Kidney glomerular epithelial cell (primary cell): ENCODE measurements at regions not wholly inside any gene's neighbourhood (a gene's known extent, or its start where the extent isn't known, plus 50 kb on each side); places are given as distances from the start of the nearest gene placed in this dataset.

Source experiments
- DNase-seq: peaks from one replicate; lab custom pipeline; 2025; lab: John Stamatoyannopoulos, UW

DNA sequence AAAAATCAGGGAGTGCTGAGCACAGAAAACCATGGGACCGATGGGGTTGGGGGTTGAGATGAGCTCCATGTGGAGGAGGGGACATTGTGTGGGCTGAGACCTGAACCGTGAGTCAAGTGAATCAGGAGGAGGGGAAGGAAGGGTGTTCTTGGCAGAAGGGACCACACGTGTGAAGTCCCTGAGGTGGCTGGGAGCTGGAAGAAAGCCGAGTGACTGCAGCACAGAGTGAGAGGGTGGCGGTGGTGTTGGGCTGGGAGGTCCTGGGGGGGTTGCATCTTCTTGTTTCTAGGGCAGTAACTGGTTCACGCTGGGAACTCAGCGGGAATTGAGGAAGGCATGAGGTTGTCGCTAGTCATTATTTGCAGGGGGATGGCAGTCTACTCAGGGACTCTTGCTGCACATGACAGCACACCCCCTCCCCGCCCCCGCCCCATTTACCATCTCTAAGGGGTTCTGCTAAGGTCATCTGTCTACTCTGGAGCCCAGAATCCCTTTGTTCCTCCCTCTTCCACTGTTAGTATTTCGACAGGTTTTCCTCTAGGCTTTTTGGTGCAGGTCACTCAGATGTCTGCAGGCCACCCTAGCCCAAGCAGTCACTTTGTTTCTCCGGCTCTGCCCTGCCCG lies 254.3 kb downstream of the TLE3 start:
- DNase-seq = no peak

DNA sequence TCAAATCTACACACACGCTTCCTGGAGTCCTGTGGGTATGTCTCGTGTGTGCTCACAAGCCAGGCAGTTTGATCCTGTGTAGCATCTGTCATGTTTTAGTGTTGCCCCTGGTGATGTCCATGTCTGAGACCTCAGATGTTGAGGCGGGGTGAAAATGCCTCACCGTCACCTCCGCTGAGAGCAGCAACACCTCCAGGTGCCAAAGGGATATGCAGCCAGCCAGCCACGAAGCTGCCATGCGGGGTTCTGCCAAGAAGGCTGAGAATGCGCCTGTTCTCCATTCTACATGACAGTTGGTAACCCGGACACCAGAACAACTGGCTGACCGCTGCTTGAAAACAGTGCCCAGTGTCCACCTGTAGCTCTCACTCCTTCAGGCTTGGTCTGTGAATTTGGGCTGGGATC lies 253.8 kb downstream of the TLE3 start:
- DNase-seq = no peak

DNA sequence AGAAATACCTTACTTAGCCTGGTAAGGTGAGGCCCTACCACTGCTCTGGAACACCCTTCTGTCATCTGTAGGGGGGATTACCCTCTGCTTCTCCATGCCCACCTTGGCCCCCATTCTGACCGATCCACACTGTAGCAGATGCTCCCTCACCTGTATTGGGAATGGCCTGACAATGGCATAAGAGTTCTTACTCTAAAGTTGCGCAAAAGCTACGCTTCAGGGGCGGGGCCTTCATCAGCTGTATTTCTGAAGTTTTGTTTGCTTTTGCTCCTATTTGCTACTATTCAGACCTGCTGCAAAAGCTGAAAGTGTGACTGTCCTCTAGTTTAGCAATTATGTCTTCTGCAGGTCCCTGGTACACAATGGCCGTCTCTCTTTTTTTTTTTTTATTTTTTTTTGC lies 252.6 kb downstream of the TLE3 start:
- DNase-seq = no peak

DNA sequence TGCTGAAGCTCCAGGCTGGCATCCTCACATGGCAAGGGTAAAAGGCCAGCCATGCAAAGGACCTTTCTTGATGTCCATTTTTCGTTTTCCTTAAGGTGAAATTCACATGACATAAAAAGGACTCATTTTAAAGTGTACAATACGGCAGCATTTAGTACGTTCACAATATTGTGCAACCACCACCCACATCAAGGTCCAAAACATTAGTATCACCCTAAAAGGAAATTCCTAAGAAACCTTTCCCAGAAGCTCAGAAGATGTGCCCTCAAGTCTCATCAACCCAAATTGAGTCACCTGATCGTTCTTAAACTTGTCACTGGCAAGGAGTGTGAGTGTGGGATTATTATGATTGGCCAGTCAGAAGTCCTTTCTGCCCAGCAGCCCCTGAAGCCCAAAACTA lies 250.1 kb downstream of the TLE3 start:
- DNase-seq = no peak

DNA sequence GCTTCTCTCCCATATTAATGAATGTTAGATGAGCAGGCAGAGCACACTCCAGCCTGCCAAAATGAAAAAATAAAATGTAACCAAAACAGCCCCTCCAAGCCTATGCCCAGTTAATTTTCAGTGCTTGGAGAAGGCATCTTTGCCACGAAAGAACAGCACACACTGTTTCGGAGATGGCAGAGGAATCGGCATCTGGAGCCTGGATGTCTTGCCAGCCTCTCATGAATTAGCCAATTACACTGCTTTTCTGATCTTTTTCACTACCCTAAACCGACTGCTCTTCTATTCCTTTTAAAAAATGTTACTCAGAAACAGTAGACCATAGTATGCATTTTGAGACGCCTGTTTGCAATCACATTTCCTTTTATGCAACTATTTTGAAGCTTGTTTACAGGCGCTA lies 249.6 kb downstream of the TLE3 start:
- no peak for DNase-seq

DNA sequence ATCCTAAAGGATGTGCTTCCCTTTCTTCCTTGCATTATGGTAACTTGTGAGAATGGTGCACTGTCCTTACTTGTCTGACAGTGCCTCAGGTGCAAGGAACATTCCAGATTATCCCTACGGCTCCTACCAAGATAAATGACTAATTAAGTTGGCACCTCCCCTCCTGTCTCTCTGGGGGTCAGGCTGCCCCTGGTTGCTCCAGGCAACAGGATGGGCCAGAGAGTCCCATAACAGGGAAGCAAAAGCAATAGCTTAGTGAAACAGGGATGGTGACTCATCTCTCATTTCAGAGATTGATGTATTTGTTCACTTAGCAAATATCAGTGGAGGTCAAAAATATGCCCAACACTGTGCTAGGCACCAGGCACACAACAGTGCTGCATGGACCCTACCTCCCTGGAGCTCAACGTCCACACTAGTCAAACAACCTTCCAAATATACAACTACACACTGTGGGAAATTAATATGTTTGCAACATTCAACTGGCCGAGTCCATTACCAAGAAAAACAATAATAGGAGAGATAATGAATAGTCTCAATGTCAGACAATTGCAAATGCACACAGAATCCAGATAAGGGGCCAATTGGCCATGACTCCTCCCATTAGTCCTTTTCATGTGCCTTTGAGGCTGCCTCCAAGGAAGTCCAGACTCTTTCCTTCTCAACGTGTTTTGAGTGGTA lies 249.0 kb downstream of the TLE3 start:
- DNase-seq = no peak

DNA sequence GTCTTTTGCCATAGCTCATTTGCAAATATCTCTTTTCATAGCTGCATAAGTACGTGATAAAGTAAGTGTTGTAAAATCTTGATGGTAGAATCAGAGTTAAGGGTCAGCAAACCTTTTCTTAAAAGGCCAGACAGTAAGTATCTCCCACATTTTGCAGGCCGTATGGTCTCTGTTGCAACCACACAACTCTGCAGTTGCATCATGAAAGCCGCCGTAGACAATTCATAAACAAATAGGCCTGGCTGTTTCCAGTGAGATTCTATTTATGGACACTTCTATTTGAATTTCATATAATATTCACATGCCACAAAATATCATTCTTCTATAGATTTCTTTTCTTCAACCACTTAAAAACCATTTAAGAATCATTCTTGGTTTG lies 248.5 kb downstream of the TLE3 start:
- DNase-seq = no peak

DNA sequence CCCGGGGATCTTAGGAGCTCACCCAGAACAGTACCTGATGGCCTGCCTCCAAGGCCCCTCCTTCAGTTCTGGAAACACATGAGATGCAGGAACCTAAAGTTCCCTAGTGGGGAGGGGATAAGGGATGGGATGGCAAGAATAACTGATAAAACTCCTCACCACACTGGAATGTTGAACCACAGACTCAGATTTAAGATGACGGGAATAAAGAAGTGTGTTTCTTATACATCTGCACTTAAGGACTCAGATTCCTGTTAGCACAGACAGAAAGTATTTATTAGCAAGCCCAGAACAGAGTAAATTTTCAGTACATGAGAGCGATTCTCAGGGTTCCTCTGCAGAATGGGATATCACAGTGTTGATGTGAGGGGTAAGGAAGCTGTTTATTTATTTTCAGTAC lies 245.2 kb downstream of the TLE3 start:
- DNase-seq = no peak

DNA sequence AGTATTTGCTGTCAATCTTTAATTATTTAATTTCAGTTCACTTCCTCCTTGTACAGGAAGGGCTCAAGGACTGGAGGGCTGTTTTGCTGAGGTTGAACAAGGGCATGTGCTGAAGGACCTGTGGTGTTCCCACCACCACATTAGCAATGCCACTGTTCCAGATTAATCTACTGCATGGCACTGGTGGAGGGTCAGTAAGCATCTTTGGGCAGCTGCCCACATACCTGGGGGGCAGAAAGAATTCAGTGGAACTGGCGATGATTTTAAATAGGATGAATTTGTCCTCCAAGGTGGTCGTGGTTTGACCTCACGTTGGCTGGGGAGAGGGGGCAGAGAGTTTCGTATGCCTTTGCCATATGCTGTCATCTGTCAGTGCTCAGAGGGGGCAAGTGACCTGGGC lies 244.8 kb downstream of the TLE3 start:
- peak; percentile 30 for DNase-seq

DNA sequence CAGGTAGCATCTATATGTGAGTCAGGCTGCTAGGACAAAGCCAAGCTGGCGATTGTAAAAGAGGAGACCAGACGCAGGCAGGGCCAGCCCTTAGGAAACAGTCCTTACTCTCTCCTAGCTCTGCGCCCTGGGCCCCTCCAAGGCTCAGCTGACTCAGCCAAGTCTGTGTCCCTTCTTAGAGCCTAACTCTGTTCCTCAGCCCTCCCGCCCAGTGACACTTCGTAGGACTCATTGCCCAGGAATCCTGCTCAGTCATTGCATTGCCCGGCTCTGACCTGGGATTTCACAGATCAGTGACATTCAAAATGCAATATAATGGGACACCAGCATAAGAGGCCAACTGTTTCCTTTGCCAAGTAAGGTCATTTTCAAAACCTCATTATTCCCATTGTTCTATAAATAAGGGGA lies 244.2 kb downstream of the TLE3 start:
- DNase-seq = peak; percentile 79

DNA sequence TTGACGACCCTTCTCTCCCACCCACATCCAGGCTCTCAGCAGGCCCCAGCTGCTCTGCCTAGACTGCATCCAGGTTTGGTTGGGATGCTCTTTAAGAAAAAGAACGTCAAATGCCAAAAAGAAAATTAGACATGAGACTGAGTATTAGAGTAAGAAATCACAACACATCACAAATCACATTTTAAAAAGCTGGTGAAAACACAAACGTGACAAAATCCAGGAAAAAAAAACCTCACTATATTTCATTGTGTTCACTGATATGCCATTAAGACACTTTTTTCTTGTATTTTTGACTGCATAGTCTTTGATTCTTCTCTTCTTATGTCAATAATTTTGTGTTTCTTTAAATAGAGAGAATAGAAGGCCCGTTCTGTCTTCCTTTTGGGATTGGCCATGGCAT lies 243.7 kb downstream of the TLE3 start:
- DNase-seq = no peak

DNA sequence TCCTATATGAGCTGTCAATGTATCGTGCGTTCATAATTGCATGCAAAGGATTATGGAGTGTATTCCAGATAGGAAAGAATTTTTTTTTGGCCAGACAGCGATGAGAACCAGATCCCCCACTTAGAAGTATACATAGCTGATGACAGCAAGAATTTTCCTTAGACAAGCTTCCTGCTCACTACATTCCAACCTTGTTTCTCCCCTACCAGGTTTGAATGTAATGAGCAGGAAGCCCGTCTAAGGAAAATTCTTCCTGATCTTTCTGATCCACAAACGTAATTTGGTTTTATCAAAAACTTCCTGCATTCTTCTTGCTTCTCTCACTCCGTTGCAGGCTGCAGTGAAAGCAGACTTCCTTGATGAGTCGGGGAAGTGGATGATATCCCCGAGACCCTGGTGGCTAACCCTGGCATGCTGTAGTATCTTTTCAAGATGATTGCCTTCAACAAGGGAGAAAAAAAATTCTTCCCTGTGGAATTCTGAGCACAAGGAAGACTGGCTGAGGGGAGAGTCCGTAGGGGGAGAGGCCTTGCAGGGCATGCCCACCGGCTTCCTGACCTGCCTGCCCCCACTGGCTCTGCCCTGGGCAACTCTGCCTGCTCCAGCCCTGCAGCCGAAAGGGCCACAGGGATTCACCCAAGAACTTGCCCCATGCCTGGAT lies 243.1 kb downstream of the TLE3 start:
- DNase-seq = peak; percentile 67

DNA sequence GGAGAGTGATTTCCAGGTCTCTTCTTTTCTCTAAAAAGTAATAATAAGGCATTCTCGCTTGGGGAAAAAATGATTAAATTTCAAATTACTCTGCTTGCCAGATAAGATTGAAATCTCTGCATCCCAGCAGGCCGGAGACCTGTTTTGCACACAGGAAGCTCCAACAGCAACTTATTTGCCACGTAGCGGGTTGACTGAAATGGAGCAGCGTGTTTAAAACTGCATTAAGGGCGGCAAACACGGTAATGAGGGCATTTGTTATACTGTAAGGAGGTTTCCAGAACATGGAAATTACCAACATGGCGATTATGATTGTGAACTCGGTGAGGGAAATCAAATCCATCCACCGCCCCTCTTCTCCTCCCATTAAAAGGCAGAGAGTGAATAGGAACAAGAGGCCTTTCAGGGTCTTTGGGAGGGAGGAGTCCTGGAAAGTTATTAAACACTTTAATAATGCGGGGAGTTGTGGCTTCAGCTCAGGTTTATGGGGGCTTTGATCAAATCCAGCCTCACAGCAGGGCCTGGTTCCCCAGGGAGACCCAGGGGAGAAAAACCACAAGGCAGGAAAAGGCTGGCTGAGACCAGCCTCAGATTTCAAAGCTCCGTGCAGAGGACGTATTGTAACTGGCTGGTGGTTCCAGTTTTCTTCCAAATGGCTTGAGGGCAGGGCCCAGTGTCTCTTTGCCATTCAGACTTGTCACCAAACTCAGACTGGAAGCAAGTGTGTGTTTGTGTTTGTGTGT lies 242.3 kb downstream of the TLE3 start:
- DNase-seq = no peak

DNA sequence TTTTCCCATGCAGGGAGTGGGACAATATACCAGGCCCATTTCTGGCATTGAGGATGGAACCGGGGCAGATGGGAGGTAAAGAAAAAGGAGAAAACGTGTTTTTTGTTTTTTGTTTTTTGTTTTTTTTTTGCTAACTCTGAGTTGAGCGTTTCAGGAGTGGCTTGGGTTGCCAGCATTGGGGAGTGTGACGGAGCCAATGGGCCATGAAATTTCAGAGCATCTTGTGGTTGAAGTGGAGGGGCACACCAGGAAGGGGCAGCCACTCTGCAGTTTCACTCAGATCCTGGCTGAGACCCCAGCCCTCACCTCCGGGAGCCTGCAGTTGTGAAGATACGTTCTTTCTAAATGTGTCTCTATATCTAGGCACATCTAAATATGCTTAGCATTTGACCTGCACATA lies 240.5 kb downstream of the TLE3 start:
- DNase-seq = no peak

DNA sequence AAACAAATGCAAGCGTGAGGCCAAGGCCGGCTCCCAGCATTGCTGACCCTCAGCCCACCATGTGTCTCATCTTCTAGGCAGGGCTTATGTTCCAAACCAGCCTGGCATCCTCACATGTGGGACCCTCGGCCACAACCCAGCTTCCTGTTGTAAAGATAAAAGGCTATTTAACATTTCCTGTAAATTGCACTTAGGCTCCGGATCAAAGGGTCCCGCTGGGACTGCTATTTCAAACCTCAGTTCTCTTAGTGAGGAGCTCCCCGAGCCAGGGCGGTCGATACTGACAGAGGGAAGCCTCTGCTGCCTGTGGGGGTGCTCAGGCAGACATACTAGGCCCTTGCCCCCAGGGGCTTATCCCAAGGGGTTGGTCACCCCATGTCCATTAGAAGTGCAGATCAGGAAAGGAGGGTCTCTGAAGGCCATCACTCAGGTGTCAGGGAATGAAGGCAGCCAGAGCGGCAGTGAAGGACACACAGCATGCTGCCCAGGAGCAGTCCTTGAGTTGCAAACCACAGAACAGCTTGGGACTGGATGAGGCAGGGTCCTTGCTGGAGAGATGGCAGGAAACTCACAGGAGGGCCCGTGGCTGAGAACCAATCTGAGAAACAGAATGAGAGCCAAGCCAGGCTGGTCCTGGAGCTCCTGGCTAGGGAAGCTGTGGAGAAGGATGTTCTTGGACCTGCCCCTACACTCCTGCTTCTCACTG lies 239.9 kb downstream of the TLE3 start:
- DNase-seq = no peak

DNA sequence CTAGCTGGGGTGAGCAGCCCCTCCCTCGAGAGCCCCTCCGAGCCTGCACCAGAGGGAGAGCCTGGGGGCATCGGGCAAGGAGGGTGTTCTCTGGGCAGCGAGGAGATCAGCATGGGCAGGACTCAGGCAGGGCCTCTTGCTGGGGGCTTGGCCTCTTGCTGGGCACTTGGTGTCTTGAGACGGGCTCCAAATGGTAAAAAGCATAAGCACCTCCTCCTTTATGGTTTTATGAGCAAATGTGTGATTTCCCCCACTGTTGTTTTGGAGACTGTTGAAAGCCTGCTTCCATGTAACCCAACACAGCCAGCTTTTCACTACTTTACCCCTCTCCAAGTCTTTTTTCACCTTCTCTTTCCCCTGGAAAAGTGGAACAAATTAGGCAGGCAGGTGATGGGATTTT lies 239.3 kb downstream of the TLE3 start:
- DNase-seq = no peak

DNA sequence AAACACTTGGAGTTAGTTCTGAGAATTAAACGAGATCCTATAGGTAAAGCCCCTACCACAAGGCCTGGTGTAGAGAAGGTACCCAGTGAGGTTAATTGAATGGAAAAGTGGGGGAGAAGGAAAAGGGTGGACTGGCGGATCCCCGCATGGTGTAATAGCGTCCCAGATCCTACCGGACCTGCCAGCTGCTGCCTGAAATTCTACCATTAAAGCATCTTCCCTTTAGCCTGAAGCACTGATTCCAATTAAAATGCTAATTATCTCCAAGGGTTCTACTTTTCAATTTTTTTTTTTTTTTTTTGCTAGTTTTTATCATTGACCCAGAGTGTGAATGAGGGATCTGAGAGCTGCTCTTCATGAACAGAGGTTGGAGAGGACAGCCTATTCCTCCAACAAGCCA lies 237.9 kb downstream of the TLE3 start:
- no peak for DNase-seq

DNA sequence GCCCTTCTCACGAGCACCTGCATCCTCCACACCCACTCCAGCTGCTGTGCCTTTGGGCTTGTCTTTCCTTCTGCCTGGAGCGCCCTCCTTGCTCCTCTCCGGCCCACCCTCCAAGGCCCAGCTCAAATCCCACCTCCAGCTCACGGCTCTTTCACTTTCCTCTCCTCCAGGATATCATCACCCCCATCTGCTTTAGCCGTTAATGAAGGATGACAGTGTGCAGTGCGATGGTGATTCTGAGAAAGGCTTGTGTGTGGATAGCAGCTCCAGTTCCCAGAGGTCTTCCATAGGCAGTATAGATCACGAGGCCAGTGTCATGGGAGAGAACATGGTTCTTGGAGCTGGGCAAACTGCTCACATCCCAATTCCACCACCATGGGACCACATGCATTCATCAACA lies 237.4 kb downstream of the TLE3 start:
- DNase-seq = no peak

DNA sequence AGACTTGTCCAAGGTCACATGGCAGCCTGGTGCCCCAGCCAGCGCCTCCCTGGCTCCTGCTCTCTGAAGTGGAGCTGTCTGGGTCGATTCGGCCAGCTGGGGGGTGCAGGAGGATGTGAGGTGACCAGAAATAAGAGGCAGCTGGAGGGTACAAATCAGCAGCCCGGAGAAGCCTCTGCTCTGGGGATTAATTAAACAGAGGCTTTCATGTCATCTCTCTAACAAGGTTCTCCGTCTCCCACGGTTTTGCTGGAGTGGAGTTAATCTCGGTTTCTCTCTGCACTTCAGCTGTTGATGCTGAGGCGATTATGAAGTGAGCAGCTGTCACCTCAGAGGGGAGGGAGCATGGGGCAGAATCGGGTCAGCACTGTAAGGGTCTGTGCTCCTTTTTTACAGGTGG lies 236.8 kb downstream of the TLE3 start:
- no peak for DNase-seq

DNA sequence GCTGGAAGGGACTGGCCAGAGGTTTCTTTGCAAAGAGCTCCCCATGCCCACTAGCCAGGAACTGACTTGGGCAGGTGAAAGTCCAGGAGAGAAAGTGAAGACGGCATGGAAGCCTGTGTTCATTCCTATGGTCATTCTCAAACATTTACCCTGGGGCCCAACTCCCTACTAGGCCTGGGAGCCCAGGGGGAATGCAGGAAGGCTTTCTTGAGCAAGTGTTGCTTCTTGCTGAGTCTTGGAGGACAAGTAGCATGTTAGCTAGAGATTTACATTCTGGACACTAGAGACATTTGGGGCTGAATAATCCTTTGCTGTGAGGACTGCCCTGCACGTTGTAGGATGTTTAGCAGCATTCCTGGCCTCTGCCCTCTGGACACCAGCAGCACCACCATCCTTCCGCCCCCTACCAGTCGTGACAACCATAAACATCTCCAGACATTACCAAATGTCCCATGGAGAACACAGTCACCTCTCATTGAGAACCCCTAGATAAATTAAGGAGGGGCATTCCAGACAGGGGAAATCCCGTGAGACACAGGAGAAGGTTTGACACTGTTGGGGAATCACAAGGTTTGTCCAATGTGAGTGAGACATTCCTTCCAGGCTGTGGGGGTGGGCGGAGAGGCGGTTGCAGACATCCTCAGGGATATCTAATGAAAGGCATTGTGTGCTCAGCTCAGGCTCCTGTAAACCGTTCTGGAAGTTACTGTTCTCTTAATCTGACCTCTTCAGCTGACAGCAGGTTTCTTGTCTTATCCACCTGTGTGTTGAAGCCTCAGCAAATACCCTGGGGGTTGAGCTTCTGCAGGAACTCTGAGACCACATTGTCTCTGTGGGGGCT lies 236.2 kb downstream of the TLE3 start:
- DNase-seq = no peak

DNA sequence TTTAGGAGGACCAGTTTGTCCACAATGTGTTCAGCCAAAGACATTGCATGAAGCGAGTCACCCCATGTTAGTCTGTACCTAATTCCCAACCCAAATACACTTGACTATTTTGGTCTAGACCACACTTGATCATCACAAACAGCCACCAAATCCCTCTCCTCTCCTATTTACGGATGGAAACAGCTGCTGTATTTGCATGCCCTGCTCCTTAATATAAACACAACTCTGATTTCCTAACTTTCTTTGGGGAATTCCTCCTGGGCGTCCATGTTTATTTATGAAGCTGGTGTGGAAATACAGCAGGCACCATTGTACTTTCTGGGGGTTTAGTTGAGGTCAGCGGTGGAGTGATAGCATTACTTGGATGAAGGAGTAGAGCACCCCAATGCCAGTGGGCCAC lies 235.2 kb downstream of the TLE3 start:
- DNase-seq = no peak
